Activated naive CD8-positive, alpha-beta T cell treated with anti-CD3 and anti-CD28 coated beads, Interleukin-2, amount 50 U/mL, for 24 hours (primary cell): ENCODE measurements at regions not wholly inside any gene's neighbourhood (a gene's known extent, or its start where the extent isn't known, plus 50 kb on each side); places are given as distances from the start of the nearest gene placed in this dataset.
A peak's percentile ranks its signal among the peaks of the same experiment; 100 is the strongest.

ENCODE experiments used
- ATAC-seq: fragments of 150-1000 bp; cut with Tn5 transposase; one replicate; pipeline ENCODE4 v1.10.0; 2021
- DNase-seq: peaks from one replicate; pipeline ENCODE4 v3.0.0; 2021
- H3K27ac Mint-ChIP-seq: one replicate; pipeline ENCODE4 v1.8.0; 2021; ENCODE audit warnings: mild to moderate bottlenecking, mixed read lengths
- H3K27me3 Mint-ChIP-seq: one replicate; pipeline ENCODE4 v1.8.0; 2021; ENCODE audit warnings: mixed read lengths
- H3K36me3 Mint-ChIP-seq: one replicate; pipeline ENCODE4 v1.8.0; 2021; ENCODE audit warnings: low read depth, mixed read lengths
- H3K4me1 Mint-ChIP-seq: one replicate; pipeline ENCODE4 v1.8.0; 2021; ENCODE audit warnings: mixed read lengths
- H3K4me3 Mint-ChIP-seq: one replicate; pipeline ENCODE4 v1.8.0; 2021; ENCODE audit warnings: mild to moderate bottlenecking, moderate library complexity, mixed read lengths
- H3K9me3 Mint-ChIP-seq: one replicate; pipeline ENCODE4 v1.8.0; 2021; ENCODE audit warnings: mixed read lengths

- H3K4me3 Mint-ChIP-seq, result no peak overlapping the region
These were observed 230.5 kb upstream of the PPP2R2D start for GRCh38 chr10:131670341-131670740.

GRCh38 chr10:131673396-131673795, 227.4 kb upstream of the PPP2R2D start:
- Mint-ChIP-seq H3K4me1 (no peaks in the 10 kb centered on the region), H3K27me3 (no peaks in the 10 kb centered on the region), H3K36me3 (no peaks in the 10 kb centered on the region), H3K9me3 (no peaks in the 10 kb centered on the region), H3K27ac (no peak overlapping the region), H3K4me3 (no peak overlapping the region)
- DNase-seq, result no peak
- peak; percentile 4 for ATAC-seq

More at GRCh38 chr10:131670341-131670740, 230.5 kb upstream of the PPP2R2D start:
- H3K36me3 Mint-ChIP-seq, result no peaks in the 10 kb centered on the region
- H3K27ac Mint-ChIP-seq, result no peak overlapping the region
- no peaks in the 10 kb centered on the region for H3K4me1 Mint-ChIP-seq
- H3K27me3 Mint-ChIP-seq, result no peaks in the 10 kb centered on the region
- no peak for ATAC-seq
- no peaks in the 10 kb centered on the region for H3K9me3 Mint-ChIP-seq
- DNase-seq, result no peak

GRCh38 chr10:131674130-131674529, 226.7 kb upstream of the PPP2R2D start:
- ATAC-seq, result no peak
- no peaks in the 10 kb centered on the region for H3K36me3 Mint-ChIP-seq
- no peaks in the 10 kb centered on the region for H3K27me3 Mint-ChIP-seq

GRCh38 chr10:131675104-131675503, 225.7 kb upstream of the PPP2R2D start:
- Mint-ChIP-seq H3K27ac (no peak overlapping the region), H3K27me3 (no peaks in the 10 kb centered on the region), H3K4me3 (no peak overlapping the region), H3K9me3 (no peaks in the 10 kb centered on the region), H3K36me3 (no peaks in the 10 kb centered on the region), H3K4me1 (no peaks in the 10 kb centered on the region)
- no peak for DNase-seq
- no peak for ATAC-seq

More at GRCh38 chr10:131674130-131674529, 226.7 kb upstream of the PPP2R2D start:
- no peak for DNase-seq
- H3K9me3 Mint-ChIP-seq, result no peaks in the 10 kb centered on the region
- no peak overlapping the region for H3K27ac Mint-ChIP-seq
- H3K4me1 Mint-ChIP-seq, result no peaks in the 10 kb centered on the region
- H3K4me3 Mint-ChIP-seq, result no peak overlapping the region

- Mint-ChIP-seq H3K36me3 (no peaks in the 10 kb centered on the region), H3K4me1 (no peaks in the 10 kb centered on the region), H3K27me3 (no peaks in the 10 kb centered on the region), H3K9me3 (no peaks in the 10 kb centered on the region), H3K4me3 (no peak overlapping the region), H3K27ac (no peak overlapping the region)
- ATAC-seq (no peak), DNase-seq (no peak)
These were observed 224.6 kb upstream of the PPP2R2D start for GRCh38 chr10:131676046-131676799.

GRCh38 chr10:131676800-131677421, 223.9 kb upstream of the PPP2R2D start:
- no peak for ATAC-seq
- Mint-ChIP-seq H3K4me1 (no peaks in the 10 kb centered on the region), H3K27ac (no peak overlapping the region), H3K36me3 (no peaks in the 10 kb centered on the region), H3K4me3 (no peak overlapping the region), H3K27me3 (no peaks in the 10 kb centered on the region), H3K9me3 (no peaks in the 10 kb centered on the region)
- DNase-seq, result no peak

- ATAC-seq (no peak), DNase-seq (no peak)
- Mint-ChIP-seq H3K36me3 (no peaks in the 10 kb centered on the region), H3K4me1 (no peaks in the 10 kb centered on the region), H3K4me3 (no peak overlapping the region), H3K27ac (no peak overlapping the region), H3K9me3 (no peaks in the 10 kb centered on the region), H3K27me3 (no peaks in the 10 kb centered on the region)
These were observed 223.1 kb upstream of the PPP2R2D start for GRCh38 chr10:131677671-131678070.

GRCh38 chr10:131678171-131678570, 222.6 kb upstream of the PPP2R2D start:
- Mint-ChIP-seq H3K27ac (no peak overlapping the region), H3K9me3 (no peaks in the 10 kb centered on the region), H3K4me3 (no peak overlapping the region), H3K4me1 (no peaks in the 10 kb centered on the region), H3K27me3 (no peaks in the 10 kb centered on the region), H3K36me3 (no peaks in the 10 kb centered on the region)
- no peak for DNase-seq
- ATAC-seq, result no peak

GRCh38 chr10:131678613-131679012, 222.2 kb upstream of the PPP2R2D start:
- Mint-ChIP-seq H3K9me3 (no peaks in the 10 kb centered on the region), H3K4me3 (no peak overlapping the region), H3K4me1 (no peaks in the 10 kb centered on the region), H3K36me3 (no peaks in the 10 kb centered on the region), H3K27ac (no peak overlapping the region), H3K27me3 (no peaks in the 10 kb centered on the region)
- ATAC-seq, result no peak
- no peak for DNase-seq

- Mint-ChIP-seq H3K9me3 (no peaks in the 10 kb centered on the region), H3K4me1 (no peaks in the 10 kb centered on the region), H3K4me3 (no peak overlapping the region), H3K36me3 (no peaks in the 10 kb centered on the region), H3K27ac (no peak overlapping the region), H3K27me3 (no peaks in the 10 kb centered on the region)
- DNase-seq, result no peak
- no peak for ATAC-seq
These were observed 220.9 kb upstream of the PPP2R2D start for GRCh38 chr10:131679926-131680325.

GRCh38 chr10:131681122-131681521, 219.7 kb upstream of the PPP2R2D start:
- no peak overlapping the region for H3K4me3 Mint-ChIP-seq
- no peaks in the 10 kb centered on the region for H3K27me3 Mint-ChIP-seq
- no peaks in the 10 kb centered on the region for H3K4me1 Mint-ChIP-seq
- H3K9me3 Mint-ChIP-seq, result no peaks in the 10 kb centered on the region
- H3K36me3 Mint-ChIP-seq, result no peaks in the 10 kb centered on the region
- no peak for DNase-seq
- ATAC-seq, result no peak
- no peak overlapping the region for H3K27ac Mint-ChIP-seq

GRCh38 chr10:131681656-131682055, 219.2 kb upstream of the PPP2R2D start:
- no peaks in the 10 kb centered on the region for H3K36me3 Mint-ChIP-seq
- no peaks in the 10 kb centered on the region for H3K9me3 Mint-ChIP-seq
- DNase-seq (no peak), ATAC-seq (no peak)
- H3K27me3 Mint-ChIP-seq, result no peaks in the 10 kb centered on the region
- no peak overlapping the region for H3K4me3 Mint-ChIP-seq
- no peaks in the 10 kb centered on the region for H3K4me1 Mint-ChIP-seq
- no peak overlapping the region for H3K27ac Mint-ChIP-seq

- H3K27me3 Mint-ChIP-seq, result no peaks in the 10 kb centered on the region
- H3K36me3 Mint-ChIP-seq, result no peaks in the 10 kb centered on the region
- H3K9me3 Mint-ChIP-seq, result no peaks in the 10 kb centered on the region
- no peak overlapping the region for H3K4me3 Mint-ChIP-seq
- no peak overlapping the region for H3K27ac Mint-ChIP-seq
- DNase-seq (no peak), ATAC-seq (no peak)
- no peaks in the 10 kb centered on the region for H3K4me1 Mint-ChIP-seq
These were observed 218.4 kb upstream of the PPP2R2D start for GRCh38 chr10:131682271-131682962.

GRCh38 chr10:131683281-131683861, 217.4 kb upstream of the PPP2R2D start:
- no peaks in the 10 kb centered on the region for H3K4me1 Mint-ChIP-seq
- ATAC-seq, result no peak
- DNase-seq, result no peak
- no peaks in the 10 kb centered on the region for H3K27me3 Mint-ChIP-seq
- no peaks in the 10 kb centered on the region for H3K36me3 Mint-ChIP-seq
- no peak overlapping the region for H3K4me3 Mint-ChIP-seq
- no peaks in the 10 kb centered on the region for H3K9me3 Mint-ChIP-seq
- H3K27ac Mint-ChIP-seq, result no peak overlapping the region

- H3K27ac Mint-ChIP-seq, result no peak overlapping the region
- H3K9me3 Mint-ChIP-seq, result no peaks in the 10 kb centered on the region
- ATAC-seq, result no peak
- H3K27me3 Mint-ChIP-seq, result no peaks in the 10 kb centered on the region
- H3K4me3 Mint-ChIP-seq, result no peak overlapping the region
- DNase-seq, result no peak
- H3K36me3 Mint-ChIP-seq, result no peaks in the 10 kb centered on the region
- H3K4me1 Mint-ChIP-seq, result no peaks in the 10 kb centered on the region
These were observed 216.9 kb upstream of the PPP2R2D start for GRCh38 chr10:131683941-131684340.
